Right ventricle myocardium inferior (tissue), 1 donor: ENCODE measurements at regions not wholly inside any gene's neighbourhood (a gene's known extent, or its start where the extent isn't known, plus 50 kb on each side); places are given as distances from the start of the nearest gene placed in this dataset.

Source experiments
- ATAC-seq: fragments of 200-7000 bp; cut with Tn5 transposase; one replicate; pipeline ENCODE4 v1.9.1; 2020; ENCODE audit warnings: mild to moderate bottlenecking, moderate library complexity
- DNase-seq: peaks from one replicate; pipeline ENCODE4 v3.0.0; 2021; ENCODE audit errors: missing footprints
- intact Hi-C: fragments of 100-400 bp; cut with DNase I; formaldehyde crosslinking; loops from one replicate; pipeline ENCODE4 v1.11.0; 2022
- donor health status: DM: no; HTN: yes; CAD: no; lungs with severe emphysema.

DNA sequence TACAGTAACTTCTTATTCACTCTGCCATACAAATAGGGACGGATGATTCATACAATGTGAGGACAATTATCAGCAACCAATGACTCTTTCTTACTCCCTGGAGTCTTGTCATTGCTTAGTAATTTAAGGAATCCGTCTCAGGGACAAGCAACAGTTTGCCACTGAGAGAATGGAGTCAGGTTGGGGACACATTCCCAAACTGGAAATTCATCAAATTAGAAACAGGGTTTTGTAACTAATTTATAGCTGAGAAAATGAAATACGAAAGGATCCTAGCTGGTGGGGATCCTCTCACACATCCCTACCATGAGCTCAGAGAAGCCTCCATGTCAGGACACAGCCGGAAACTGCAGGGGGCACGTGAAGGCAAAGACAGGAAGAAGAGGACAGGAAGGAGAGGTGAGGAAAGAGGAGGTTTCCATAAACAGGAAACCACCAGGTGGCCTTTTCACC lies 50.4 kb upstream of the KDR start:
- ATAC-seq (no peak), DNase-seq (no peak)
- intact Hi-C loops: no loop called here

DNA sequence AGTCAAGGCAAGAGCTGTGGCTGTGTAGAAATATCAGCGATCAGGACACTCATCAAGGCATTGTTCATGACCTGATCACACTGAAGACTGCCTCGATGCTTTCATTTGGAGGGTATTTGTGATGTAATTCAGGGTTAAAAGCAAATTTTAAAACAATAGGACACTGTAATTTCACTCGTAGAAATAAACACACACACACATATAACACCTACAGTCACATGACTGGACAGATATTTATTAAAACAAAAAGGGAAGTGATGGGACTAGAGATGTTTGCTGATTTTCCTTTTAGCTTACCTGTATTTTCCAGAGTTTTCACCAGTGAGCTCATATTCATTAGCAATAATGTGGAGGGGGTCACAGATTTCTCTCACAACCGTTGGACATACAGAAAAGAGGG lies 51.1 kb upstream of the KDR start:
- ATAC-seq: no peak
- intact Hi-C loops: no loop called here
- DNase-seq: no peak

DNA sequence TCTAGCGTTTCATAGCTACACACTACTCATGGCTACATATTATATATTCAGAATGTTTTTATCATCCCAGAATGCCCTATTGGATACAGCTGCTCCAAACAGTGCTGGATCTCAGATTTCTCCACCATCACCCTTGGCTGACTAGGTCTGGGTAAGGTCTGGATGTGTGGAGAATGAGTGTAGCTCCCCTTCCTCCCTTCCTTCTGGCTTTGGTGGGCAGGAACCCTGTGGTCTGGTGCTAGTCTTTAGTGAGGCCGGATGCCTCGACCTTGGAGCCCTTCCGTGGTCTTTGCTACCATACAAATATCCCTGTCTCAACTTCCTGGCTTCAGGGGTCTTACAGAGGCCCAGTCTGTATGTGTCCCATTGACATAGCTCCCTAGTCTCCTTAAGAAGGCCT lies 52.1 kb upstream of the KDR start:
- intact Hi-C loops: no loop called here
- no peak for DNase-seq
- no peak for ATAC-seq

DNA sequence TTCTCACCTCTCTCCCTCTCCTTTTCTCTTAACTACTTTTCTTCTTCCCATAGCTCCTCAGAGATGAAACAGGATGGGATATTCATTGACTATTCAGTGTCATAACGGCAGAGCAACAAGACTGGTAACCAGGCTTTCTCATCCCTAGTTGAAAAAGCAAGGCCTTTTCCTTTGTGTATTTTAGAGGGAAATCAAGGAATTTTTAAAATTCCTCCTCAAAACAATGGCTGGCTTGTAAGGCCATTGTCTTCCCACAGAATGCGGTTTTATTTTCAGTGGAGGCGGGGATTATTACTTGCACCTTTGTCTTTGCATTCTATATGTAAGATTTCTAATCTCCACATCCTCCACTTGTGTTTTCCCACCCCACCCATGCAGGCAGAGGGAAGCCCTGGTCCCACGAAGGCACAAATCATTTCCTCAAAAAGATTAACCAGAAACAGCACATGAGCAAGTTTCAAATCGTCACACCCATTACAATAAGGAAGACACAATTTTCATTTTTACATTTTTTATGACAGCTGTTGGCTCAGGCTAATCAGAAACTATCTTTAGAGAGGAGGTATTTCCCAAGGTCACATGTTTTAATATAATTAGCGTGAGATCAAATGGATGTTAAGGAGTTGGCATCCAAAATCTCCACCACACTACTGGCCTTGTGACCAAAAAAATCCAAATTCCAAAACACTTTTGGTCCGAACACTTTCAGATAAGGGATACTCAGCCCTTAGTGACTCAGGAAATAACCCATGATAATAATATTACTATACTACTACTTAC lies 53.0 kb upstream of the KDR start:
- intact Hi-C loops: loop anchor here (2.0 kb wide), 1 partner anchor 54 kb away; the partner anchor contains the start of gene KDR
- ATAC-seq (no peak), DNase-seq (no peak)

DNA sequence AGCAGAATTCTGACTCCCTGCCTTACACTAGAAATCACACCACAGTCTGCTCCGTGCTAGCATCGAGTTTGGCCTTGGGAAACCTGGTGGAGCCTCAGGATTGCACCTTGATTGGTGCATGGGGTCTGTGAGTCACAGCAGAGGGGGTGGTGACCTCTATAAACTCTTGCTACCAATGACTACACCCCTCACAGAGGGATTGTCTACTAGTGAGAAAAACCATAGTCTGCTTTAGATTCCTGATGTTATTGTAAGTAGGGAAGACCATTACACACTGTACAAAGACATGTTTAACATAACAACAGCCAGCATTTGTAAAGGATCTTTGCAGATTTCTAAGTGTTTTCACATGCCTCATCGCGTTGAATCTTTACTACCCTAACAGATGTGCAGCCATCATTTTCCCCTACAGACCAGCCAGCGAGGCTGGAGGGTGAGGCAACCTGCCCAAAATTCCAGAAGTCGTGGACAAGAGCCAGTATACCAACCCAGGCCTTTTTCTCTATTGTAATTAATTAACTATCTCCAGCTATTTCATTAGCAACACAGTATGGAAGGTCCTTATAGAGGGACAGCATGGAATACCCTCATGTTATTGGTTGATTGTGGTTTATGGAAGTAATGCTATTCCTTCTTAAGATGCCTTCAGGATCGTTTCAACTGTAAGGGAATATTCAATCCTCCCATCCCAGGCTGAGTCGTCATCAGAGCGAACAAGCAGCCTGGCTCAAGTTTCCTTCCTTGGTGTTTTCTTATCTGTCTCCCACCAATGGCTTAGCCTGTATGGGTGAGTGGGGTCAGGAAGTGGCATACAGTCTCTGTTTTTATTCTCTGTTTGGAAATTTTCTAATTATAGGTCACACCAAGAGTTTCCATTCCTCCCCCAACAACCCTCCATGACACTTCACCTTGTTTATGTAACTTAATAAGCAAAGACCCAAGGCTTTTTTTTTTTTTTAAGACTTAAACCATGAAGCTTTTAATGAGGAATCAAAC lies 55.9 kb upstream of the KDR start:
- no peak for DNase-seq
- ATAC-seq: no peak
- intact Hi-C loops: loop anchor here (10.0 kb wide), 1 partner anchor 123 kb away; no protein-coding TSS in a partner anchor

DNA sequence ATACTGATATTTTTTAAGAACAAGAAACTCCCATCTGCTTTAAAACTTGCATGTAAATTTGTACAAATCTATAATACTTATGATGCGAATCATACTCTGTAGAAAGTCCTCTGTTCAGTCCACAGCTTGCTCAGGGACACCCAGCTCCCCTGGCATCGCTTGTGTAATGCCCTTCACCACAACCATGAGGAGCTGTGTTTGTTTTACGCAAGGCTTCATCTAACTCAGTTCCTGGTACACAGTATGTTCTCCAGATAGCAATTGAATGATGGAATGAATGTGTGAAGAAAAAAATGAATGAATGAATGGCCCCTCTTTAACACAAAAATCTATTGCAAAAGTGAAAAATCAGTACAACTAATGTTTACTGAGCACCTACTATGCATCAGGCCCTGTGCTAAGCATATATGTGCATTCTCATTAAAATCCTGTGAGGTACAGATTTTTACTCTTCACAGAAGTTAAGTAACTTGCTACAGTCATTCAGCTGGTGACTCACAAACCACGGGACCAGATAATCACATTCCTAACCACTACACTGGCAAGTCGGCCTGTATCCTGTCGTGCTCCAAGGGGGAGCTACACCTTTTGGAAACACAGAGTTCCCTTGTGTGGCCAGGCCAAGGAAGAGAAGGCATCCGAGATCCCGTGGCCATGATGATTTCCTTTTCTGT lies 58.7 kb upstream of the KDR start:
- ATAC-seq: no peak
- no peak for DNase-seq
- intact Hi-C loops: loop anchor here (10.0 kb wide), 1 partner anchor 121 kb away; no protein-coding TSS in a partner anchor

DNA sequence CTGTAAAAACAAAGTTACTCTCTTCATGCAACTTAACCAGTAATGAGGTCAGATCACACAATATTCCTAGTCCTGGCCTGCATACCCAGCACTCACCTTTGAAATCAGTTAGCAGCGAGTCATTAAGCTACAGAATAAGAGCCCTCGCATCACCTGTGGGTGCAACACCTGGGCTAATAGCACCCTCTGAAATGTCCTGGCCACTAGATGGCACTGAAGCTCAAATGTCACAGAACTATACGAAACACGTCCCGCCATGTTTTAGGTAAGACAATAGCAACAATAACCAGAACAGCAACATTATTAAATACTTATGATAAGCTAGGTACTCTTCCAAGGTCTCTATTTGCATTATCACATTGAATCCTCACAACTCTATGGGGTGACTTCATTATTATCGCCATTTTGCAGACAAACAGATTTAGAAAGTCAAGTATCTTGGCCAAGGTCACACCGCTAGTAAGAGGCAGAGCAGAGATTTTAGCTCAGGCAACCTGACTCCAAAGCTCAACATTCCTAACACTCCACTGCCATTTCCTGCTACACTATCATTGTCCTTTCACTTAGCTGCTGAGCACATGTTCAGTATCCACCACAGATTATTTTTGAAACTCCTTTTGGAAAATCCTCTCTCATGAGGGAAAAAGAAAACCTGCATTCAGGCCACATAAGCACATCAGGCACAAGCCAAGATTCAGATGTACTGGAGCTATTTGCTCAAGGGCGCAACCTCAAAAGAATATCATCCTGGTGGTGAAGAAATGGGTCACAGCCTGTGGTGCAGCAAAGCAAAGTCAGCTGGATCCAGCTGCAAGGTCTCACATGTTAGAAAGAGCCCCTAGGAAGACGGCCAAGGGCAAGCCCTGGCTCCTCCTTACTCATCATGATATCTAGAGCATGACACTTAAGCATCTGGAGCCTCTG lies 59.5 kb upstream of the KDR start:
- DNase-seq: no peak
- intact Hi-C loops: loop anchor here (10.0 kb wide), 1 partner anchor 120 kb away; no protein-coding TSS in a partner anchor
- ATAC-seq: peak; percentile 68

DNA sequence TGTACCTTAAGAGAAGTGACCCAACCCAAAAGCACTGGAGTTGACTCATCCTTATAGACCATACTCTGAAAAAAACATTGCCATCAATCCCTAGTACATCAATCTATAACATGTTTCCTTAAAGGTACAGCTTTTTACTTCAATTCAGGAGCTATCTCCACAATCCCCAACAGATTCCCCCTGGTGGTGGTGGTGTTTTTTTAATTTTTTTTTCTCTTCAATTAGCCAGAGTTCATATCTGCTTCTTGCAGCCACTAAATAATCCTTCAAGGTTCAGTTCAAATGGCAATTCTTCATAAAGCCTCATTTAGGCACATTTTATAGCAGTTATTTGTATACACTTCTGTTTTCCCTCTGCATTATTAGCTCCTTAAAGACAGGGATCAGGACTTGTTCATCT lies 60.7 kb upstream of the KDR start:
- no peak for ATAC-seq
- DNase-seq: no peak
- intact Hi-C loops: loop anchor here (10.0 kb wide), 1 partner anchor 119 kb away; no protein-coding TSS in a partner anchor

DNA sequence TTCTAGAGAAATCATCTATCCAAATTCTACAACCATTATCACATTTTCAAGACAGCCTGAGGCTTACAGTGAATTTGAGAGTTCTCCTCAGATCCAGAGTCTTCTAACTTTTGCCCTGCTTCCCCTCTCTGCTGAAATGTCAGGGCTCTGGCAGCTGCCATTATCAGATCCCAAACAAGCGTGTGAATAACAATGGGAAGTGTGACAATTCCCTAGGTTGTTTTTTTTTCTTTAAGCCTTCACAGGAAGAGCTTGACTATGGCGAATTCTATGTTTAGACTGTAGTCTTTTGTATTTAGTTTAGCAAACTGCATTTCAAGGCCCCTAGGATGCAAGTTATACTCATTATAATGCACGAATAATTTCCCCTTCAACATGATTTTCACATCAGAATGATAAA lies 61.3 kb upstream of the KDR start:
- intact Hi-C loops: loop anchor here (10.0 kb wide), 1 partner anchor 118 kb away; no protein-coding TSS in a partner anchor
- no peak for ATAC-seq

DNA sequence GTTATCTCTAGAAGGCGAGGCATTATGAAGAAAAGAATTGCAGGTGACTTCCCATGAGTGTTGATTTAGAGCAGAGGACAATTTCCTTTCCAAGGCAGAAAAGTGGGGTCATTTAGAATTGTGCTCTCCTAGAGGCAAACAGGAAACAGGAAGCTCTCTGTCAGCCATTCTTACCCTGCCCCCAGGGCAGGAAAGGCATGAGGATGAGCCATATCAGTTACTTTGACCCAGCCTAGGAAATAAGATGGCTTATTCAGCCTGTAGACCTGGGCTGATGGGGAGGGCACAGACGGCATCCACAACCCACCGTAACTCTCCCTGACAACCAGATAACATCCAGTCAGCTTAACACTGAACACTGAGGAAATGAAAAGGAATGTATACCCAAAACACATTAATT lies 88.8 kb upstream of the KDR start:
- DNase-seq: no peak
- ATAC-seq: no peak
- intact Hi-C loops: no loop called here

More for the DNA sequence above, 61.3 kb upstream of the KDR start:
- no peak for DNase-seq

DNA sequence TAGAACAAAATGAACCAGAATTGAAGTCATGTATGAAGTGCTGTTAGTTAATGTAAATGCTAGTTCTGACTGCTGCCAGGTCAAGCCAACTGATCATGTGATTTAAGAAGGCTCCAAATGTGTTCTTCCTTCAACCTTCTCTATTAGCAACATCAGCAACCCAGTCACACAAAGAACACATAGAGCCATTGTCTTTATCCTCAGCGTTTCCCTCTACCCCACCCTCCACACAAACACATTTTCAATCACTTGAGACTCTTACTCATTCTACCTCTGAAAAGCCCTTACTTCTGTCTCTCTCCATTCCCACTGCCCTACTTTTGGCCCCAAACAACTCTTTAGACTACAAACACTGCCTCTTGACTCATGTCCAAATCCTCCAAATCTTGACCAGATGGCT lies 89.7 kb upstream of the KDR start:
- intact Hi-C loops: no loop called here
- ATAC-seq (no peak), DNase-seq (no peak)

DNA sequence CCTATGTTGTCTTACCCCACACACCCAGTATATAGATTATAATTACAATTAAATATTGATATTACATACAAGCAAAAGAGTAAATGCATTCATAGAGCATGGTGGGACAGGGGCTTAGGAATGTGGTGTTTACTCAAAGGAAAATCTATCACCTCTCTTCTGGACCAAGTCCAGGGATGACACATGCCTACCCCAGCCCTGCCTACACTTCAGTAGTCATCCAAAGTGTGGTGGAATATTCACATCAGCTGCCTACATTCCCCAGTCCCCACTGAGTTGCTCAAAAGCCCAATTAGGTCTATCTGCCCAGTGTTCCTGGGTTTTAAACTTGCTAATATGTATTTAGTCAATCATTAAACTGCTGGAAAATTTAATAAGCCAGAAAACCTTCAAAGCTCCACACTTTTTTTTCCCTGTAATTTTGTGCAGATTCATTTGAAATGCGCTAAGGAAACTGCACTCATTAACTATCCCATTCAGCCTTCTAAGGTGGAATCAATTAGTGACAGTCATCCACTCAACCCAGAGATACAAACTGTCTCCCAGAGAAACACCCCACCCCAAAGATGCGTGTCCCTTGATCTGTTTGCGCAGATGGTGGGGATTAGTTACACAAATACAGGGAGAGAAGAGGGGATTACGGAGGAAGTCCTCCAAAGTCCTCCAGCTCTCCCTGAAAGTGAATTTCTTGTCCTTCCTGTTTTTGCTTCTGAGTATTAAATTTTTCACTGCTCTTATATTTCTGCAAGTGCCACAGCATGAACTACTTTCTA lies 91.7 kb upstream of the KDR start:
- intact Hi-C loops: no loop called here

DNA sequence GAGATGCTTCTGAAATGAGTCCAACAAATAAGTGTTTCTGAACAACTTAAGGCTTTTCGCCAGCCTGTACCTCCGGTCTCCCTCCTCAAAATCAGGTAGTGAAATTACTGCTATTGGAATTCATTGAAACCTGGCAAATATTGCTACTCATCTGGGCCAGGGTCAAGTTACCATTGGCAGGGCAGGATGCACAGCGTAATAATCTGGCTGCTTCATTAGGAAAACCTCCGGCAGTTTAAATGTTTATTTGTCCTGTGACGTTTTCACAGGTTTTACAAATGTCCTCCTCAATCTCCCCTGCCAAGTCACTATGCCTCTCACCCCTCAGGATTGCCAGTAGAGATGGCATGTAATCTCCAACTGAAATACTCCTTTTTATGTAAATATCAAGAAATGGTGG lies 92.6 kb upstream of the KDR start:
- intact Hi-C loops: no loop called here
- no peak for ATAC-seq
- no peak for DNase-seq

More for the DNA sequence above, 91.7 kb upstream of the KDR start:
- ATAC-seq: no peak
- DNase-seq: no peak

DNA sequence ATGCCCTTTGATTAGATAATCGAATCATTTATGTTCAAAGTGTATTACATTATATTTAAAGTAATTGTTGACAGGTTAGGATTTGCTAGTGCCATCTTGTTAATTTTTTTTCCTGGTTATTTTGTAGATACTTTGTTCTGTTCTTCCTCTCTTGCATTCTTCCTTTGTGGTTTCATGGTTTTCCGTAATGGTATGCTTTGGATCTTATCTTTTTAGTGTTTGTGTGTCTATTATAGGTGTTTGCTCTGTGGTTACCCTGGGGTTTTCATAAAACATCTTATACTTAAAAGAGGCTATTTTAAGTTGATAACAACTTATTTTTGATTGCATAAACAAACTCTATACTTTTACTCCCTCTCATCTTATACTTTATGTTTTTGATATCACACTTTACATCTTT lies 108.2 kb upstream of the SRD5A3 start:
- DNase-seq (no peak), ATAC-seq (no peak)
- intact Hi-C loops: no loop called here

DNA sequence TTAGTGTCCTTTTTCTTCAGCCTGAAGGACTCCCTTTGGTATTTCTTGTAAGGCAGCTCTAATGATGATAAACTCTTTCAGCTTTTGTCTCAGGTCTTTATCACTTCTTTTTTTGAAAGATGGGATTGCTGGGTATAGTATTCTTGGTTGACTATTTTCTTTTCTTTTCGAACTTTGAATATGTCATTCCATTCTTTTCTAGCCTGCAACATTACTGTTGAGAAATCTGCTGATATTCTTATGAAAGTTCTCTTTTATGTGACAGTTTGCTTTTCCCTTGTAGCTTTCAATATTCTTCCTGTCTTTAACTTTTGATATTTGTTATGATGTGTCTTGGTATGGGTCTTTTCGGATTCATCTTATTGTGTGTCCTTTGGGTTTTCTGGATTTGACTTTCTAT lies 107.6 kb upstream of the SRD5A3 start:
- ATAC-seq: no peak
- intact Hi-C loops: no loop called here
- DNase-seq: no peak

DNA sequence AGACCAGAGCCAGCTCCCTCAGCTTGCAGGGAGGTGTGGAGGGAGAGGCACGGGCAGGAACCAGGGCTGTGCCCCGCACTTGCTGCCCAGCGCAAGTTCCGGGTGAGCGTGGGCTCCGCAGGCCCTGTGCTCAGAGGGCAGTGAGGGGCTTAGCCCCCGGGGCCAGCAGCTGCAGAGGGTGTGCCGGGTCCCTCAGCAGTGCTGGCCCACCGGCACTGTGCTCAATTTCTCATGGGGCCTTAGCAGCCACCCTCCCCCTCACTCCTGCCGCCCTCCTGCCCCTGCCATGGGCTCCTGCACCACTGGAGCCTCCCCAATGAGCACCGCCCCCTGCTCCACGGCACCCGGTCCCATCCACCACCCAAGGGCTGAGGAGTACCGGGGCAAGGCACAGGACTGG lies 104.6 kb upstream of the SRD5A3 start:
- intact Hi-C loops: no loop called here
- ATAC-seq (no peak), DNase-seq (no peak)

DNA sequence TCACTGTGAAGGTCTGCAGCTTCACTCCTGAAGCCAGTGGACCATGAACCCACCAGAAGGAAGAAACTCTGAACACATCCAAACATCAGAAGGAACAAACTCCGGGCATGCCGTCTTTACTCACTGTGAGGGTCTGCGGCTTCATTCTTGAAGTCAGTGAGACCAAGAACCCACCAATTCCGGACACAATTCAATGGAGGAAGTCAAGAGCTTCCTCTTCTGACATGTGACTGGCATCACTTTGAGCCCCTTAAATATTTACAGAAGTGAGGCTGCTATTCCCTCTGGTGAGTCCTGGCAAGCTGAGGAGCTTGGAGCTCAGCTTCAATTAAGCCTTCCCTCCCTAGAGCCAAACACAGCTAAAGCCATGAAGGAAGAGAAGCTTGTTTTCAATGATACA lies 103.5 kb upstream of the SRD5A3 start:
- intact Hi-C loops: no loop called here
- DNase-seq: no peak
- no peak for ATAC-seq
